ENCODE measurements at regions not wholly inside any gene's neighbourhood (a gene's known extent, or its start where the extent isn't known, plus 50 kb on each side); places are given as distances from the start of the nearest gene placed in this dataset.

DNA sequence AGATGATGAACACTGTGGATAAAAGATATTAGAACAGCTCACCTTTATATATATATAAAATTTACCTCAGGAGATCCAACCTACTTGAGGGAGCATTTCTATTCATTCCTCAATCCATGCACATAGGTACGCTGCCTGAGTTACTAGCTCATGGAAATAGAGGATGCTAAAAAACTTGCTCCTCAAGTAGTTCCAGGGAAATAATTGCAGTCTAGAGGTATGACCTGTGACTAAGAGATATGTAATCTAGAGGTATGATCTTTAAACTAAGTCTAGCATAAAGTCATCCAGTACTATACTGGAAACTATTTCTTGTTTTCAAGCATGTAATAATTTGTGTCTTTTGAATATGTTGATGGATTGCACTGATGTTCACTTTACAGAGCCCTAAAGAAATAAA lies 471.2 kb downstream of the TAF11L14 start:
- Histone ChIP-seq H4K20me1 (replicated peaks; ENCODE audit: control insufficient read depth, insufficient read depth, low read length) (no peaks in the 10 kb centered on the region), H3K9ac (ENCODE audit: insufficient read depth in 1 of 2, low read depth in 2 of 2, low read length in 2 of 2) (no peak overlapping the region), H3K27ac (ENCODE audit: extremely low read depth, low read depth, low read length) (no peak overlapping the region), H2AFZ (ENCODE audit: low read depth, low read length) (no peak overlapping the region), H3K27me3 (ENCODE audit: control insufficient read depth in 2 of 2, insufficient read depth in 2 of 2, low read length in 2 of 2) (no peaks in the 10 kb centered on the region), H3K9me3 (replicated peaks; ENCODE audit: control insufficient read depth, insufficient read depth, low read depth, low read length) (peaks cover 3% of the 10 kb centered on the region; the same call in 1 of the 2 replicates), H3K36me3 (ENCODE audit: control insufficient read depth, insufficient read depth, low read length) (no peaks in the 10 kb centered on the region), H3K4me1 (replicated peaks in 1 of 2; ENCODE audit: control insufficient read depth in 2 of 2, insufficient read depth in 2 of 2, low read length in 2 of 2) (no peaks in the 10 kb centered on the region), H3K4me2 (ENCODE audit: insufficient read depth, low read length) (no peak overlapping the region), H3K79me2 (ENCODE audit: control insufficient read depth, insufficient read depth, low read length) (no peaks in the 10 kb centered on the region), H3K9me1 (ENCODE audit: control insufficient read depth, insufficient read depth, low read length) (no peaks in the 10 kb centered on the region), H3K4me3 (no peak overlapping the region)
- in situ Hi-C loops (cut with MboI) (no loop called here), intact Hi-C loops (cut with micrococcal nuclease) (no loop called here)
- WGBS (ENCODE audit: insufficient coverage, low coverage, missing lambda C conversion rate), result 17% methylated on average over 1 of the region's 1 CpG
- POLR2A ChIA-PET, result no interaction called here
- DNase-seq (ENCODE audit: extremely low read depth in 1 of 4, low spot score in 3 of 4) (no peak), FAIRE-seq (no peak), ATAC-seq (no peak)
- TF ChIP-seq, protein P1, sequence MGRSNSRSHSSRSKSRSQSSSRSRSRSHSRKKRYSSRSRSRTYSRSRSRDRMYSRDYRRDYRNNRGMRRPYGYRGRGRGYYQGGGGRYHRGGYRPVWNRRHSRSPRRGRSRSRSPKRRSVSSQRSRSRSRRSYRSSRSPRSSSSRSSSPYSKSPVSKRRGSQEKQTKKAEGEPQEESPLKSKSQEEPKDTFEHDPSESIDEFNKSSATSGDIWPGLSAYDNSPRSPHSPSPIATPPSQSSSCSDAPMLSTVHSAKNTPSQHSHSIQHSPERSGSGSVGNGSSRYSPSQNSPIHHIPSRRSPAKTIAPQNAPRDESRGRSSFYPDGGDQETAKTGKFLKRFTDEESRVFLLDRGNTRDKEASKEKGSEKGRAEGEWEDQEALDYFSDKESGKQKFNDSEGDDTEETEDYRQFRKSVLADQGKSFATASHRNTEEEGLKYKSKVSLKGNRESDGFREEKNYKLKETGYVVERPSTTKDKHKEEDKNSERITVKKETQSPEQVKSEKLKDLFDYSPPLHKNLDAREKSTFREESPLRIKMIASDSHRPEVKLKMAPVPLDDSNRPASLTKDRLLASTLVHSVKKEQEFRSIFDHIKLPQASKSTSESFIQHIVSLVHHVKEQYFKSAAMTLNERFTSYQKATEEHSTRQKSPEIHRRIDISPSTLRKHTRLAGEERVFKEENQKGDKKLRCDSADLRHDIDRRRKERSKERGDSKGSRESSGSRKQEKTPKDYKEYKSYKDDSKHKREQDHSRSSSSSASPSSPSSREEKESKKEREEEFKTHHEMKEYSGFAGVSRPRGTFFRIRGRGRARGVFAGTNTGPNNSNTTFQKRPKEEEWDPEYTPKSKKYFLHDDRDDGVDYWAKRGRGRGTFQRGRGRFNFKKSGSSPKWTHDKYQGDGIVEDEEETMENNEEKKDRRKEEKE (IDR thresholded peaks at IDR 0.05; ENCODE audit: borderline replicate concordance in 1 of 2, control insufficient read depth in 1 of 2, low read depth in 2 of 2, low read length in 1 of 2), result no peak
- no peak for TF ChIP-seq SRSF9 (IDR thresholded peaks at IDR 0.05; ENCODE audit: borderline replicate concordance, low read depth, low read length)
- TF ChIP-seq ZNF3 (CRISPR knock-in tag; IDR thresholded peaks at IDR 0.05), result no peak
- no peak for TF ChIP-seq DNMT1 (IDR thresholded peaks at IDR 0.05)
- TF ChIP-seq NR3C1 (CRISPR knock-in tag; IDR thresholded peaks at IDR 0.05), result no peak
- no peak for TF ChIP-seq CTBP1 (IDR thresholded peaks at IDR 0.05; ENCODE audit: borderline replicate concordance)
- no peak for TF ChIP-seq TCF7 (IDR thresholded peaks at IDR 0.05; ENCODE audit: borderline replicate concordance)
- TF ChIP-seq, protein P2, sequence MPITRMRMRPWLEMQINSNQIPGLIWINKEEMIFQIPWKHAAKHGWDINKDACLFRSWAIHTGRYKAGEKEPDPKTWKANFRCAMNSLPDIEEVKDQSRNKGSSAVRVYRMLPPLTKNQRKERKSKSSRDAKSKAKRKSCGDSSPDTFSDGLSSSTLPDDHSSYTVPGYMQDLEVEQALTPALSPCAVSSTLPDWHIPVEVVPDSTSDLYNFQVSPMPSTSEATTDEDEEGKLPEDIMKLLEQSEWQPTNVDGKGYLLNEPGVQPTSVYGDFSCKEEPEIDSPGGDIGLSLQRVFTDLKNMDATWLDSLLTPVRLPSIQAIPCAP (CRISPR knock-in tag; IDR thresholded peaks at IDR 0.05; ENCODE audit: borderline replicate concordance), result no peak
- TF ChIP-seq NFXL1 (CRISPR knock-in tag; IDR thresholded peaks at IDR 0.05), result no peak
- no peak for TF ChIP-seq ZNF134 (CRISPR knock-in tag; conservative IDR thresholded peaks at IDR 0.05)
- no peak for TF ChIP-seq LEF1 (IDR thresholded peaks at IDR 0.05)
- no peak for TF ChIP-seq GATAD2B (IDR thresholded peaks at IDR 0.05; ENCODE audit: borderline replicate concordance)
- no peak for TF ChIP-seq ZNF707 (CRISPR knock-in tag; conservative IDR thresholded peaks at IDR 0.05)
- TF ChIP-seq, protein P3, sequence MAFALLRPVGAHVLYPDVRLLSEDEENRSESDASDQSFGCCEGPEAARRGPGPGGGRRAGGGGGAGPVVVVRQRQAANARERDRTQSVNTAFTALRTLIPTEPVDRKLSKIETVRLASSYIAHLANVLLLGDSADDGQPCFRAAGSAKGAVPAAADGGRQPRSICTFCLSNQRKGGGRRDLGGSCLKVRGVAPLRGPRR (CRISPR knock-in tag; IDR thresholded peaks at IDR 0.05), result no peak
- no peak for TF ChIP-seq MYNN (IDR thresholded peaks at IDR 0.05)
- TF ChIP-seq MYNN (CRISPR knock-in tag; IDR thresholded peaks at IDR 0.05), result no peak
- no peak for TF ChIP-seq HLTF (IDR thresholded peaks at IDR 0.05)
- BruUV-seq (replicated peaks), result no TSS peak
- CTCF ChIA-PET (ENCODE audit: low intra/inter-chr PET ratio), result no interaction called here
